Uterus (tissue), 3 donors: ENCODE measurements at regions not wholly inside any gene's neighbourhood (a gene's known extent, or its start where the extent isn't known, plus 50 kb on each side); places are given as distances from the start of the nearest gene placed in this dataset.

Experiments
- DNase-seq, 2 donors: peaks; one replicate each; pipeline ENCODE4 v3.0.0-alpha.2; 2019 to 2020
- H3K27ac ChIP-seq, 2 donors: fragments of 200-600 bp; sonication (generic); 1 replicate in 1 of 2; 2 replicates in 1 of 2; pipeline ENCODE4 v1.5.1; 2016 to 2018
- H3K27me3 ChIP-seq, 2 donors: fragments of 200-600 bp; sonication (generic); one replicate each; pipeline ENCODE4 v1.5.1; 2018 to 2019; ENCODE audit warnings: control low read depth in 1 of 2
- H3K36me3 ChIP-seq, 2 donors: fragments of 200-600 bp; sonication (generic); one replicate each; pipeline ENCODE4 v1.5.1; 2019; ENCODE audit warnings: control low read depth in 1 of 2
- H3K4me1 ChIP-seq, 2 donors: fragments of 200-600 bp; sonication (generic); one replicate each; pipeline ENCODE4 v1.5.1; 2018 to 2019; ENCODE audit warnings: control low read depth in 1 of 2
- H3K4me3 ChIP-seq, 2 donors: fragments of 200-600 bp; sonication (generic); 1 replicate in 1 of 2; 2 replicates in 1 of 2; pipeline ENCODE4 v1.5.1; 2018 to 2019; ENCODE audit warnings: mild to moderate bottlenecking in 1 of 2
- H3K9me3 ChIP-seq, 2 donors: fragments of 200-600 bp; sonication (generic); one replicate each; pipeline ENCODE4 v1.5.1; 2019; ENCODE audit warnings: control low read depth in 1 of 2
- CTCF ChIP-seq, 4 experiments: fragments of 200-600 bp in 2 of 4; fragments of 450-650 bp in 2 of 4; sonication (generic) in 2 of 4; IDR thresholded peaks; one replicate each; pipeline ENCODE4 v1.5.1; 2016 to 2019; ENCODE audit warnings: antibody characterized with exemption in 4 of 4, mild to moderate bottlenecking in 2 of 4, moderate library complexity in 1 of 4
- POLR2A ChIP-seq, 2 donors: fragments of 450-650 bp; IDR thresholded peaks; one replicate each; pipeline ENCODE4 v1.6.1; 2016; ENCODE audit warnings: antibody characterized with exemption in 2 of 2, mild to moderate bottlenecking in 1 of 2, moderate library complexity in 1 of 2
- intact Hi-C: fragments of 100-400 bp; cut with DNase I; formaldehyde crosslinking; loops from one replicate; pipeline ENCODE4 v1.15.1; 2023; ENCODE audit warnings: low total_unique reads
- donor health status: DM: yes; HTN: yes; CAD: no.

DNA sequence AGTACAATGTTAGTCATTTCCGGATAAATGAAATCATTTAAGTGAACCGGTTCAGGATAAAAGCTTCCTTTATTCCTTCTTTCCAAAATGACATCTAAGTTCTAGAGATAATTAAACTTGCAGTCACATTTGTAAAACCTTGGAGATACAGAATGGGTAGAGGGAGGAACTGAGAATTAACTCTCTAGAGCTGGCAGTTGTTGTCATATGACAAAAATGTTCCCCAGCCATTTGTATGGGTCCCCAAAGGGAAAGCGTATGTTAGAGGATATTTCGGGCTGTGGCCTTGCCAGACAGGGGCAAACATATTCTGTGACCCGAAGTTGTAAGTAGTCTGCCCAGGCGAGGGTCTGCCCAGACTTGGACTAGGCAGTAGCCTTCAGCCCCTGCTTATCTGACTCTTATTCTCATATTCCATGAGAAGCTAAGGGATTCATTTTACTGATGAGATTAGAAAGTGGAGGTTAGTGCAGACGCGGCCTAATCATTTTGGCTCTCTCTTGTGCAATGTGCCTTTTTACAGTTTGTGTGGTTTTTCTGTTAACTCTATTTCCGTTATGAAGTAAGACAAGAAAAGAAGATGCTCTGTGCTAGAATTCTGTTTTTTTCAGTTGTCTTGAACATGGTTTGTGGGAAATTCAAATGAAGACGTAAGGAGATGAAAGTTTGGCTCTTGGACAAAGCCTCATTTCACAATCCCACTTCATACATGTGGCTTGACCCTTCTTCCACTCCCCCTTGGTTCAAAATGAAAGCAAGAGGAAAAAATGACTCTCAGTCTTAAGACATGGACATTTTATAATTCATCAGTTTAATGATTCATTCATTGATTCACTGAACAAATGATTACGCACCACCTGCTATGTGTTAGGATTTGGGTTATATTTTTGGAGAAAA, 2394.2 kb upstream of the AGA start:
- Histone ChIP-seq H3K27me3 (no peaks in the 10 kb centered on the region), H3K9me3 (no peaks in the 10 kb centered on the region), H3K27ac (no peak overlapping the region), H3K36me3 (no peaks in the 10 kb centered on the region), H3K4me1 (no peaks in the 10 kb centered on the region), H3K4me3 (no peak overlapping the region)
- no peak for DNase-seq
- TF ChIP-seq CTCF (IDR thresholded peaks at IDR 0.05), result no peak
- no peak for TF ChIP-seq POLR2A (IDR thresholded peaks at IDR 0.05)
- intact Hi-C loops, result no loop called here

- no peak overlapping the region for H3K4me3 ChIP-seq
- no peaks in the 10 kb centered on the region for H3K27me3 ChIP-seq
- H3K36me3 ChIP-seq, result no peaks in the 10 kb centered on the region
- DNase-seq, result no peak
- intact Hi-C loops, result no loop called here
- no peaks in the 10 kb centered on the region for H3K4me1 ChIP-seq
- TF ChIP-seq CTCF (IDR thresholded peaks at IDR 0.05) (no peak), POLR2A (IDR thresholded peaks at IDR 0.05) (no peak)
- no peak overlapping the region for H3K27ac ChIP-seq
- no peaks in the 10 kb centered on the region for H3K9me3 ChIP-seq
These were observed 2399.8 kb upstream of the TENM3 start for GRCh38 chr4:179843370-179843769.

DNA sequence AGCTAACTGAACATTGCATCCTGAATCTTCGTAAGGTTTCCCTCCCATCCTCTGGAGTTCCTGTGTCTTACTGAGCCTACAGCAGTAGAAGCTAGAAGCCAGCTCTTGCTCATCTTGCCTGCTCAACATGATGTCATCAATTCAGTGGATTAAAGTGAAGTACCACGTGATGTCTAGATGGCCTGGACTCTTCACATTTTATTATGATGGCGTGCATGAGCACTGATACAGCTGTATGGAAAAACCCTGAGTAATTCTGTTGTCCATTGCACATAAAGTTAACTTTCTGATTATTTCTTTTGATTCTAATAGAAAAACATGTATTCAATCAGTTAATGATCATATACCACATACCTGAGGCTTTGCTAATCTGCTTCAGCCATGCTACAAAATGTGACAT, 2387.7 kb upstream of the TENM3 start:
- no peaks in the 10 kb centered on the region for H3K36me3 ChIP-seq
- no peaks in the 10 kb centered on the region for H3K9me3 ChIP-seq
- intact Hi-C loops, result no loop called here
- H3K27me3 ChIP-seq, result no peaks in the 10 kb centered on the region
- H3K27ac ChIP-seq, result no peak overlapping the region
- no peak for TF ChIP-seq POLR2A (IDR thresholded peaks at IDR 0.05)
- TF ChIP-seq CTCF (IDR thresholded peaks at IDR 0.05), result no peak
- H3K4me1 ChIP-seq, result no peaks in the 10 kb centered on the region
- no peak overlapping the region for H3K4me3 ChIP-seq
- DNase-seq, result no peak

GRCh38 chr4:179858221-179858620, 2385.0 kb upstream of the TENM3 start:
- H3K36me3 ChIP-seq, result no peaks in the 10 kb centered on the region
- DNase-seq, result no peak
- H3K27me3 ChIP-seq, result no peaks in the 10 kb centered on the region
- H3K4me3 ChIP-seq, result no peak overlapping the region
- no peak overlapping the region for H3K27ac ChIP-seq
- intact Hi-C loops, result no loop called here
- no peaks in the 10 kb centered on the region for H3K9me3 ChIP-seq
- no peaks in the 10 kb centered on the region for H3K4me1 ChIP-seq
- no peak for TF ChIP-seq CTCF (IDR thresholded peaks at IDR 0.05)
- no peak for TF ChIP-seq POLR2A (IDR thresholded peaks at IDR 0.05)

DNA sequence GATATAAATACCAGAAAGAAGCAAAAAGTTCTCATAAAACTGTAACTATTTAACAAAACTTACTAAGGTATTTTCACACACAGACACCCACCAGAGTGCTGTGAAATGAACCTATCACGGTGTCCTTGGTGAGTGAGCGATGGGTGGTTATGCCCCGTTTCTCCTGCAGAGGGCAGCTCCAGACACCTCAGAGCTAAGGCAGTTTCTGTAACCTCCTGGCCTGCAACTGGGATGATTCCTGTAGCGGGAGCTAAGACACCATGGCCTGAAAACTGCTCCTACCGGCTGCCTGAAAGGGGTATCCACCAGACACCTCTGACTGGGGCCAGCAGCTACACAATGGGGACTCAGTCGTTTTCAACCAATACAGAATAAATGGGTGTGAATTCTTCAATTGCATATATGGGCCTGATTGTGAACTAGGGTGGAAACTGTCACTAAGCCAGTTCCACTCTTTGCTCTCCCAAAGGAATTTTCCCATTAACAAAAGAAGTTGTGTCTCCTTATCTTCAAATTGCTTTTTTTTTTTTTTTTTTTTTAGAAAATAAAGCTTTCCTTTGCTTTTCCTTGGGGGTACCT, 2375.8 kb upstream of the TENM3 start:
- no peak overlapping the region for H3K4me3 ChIP-seq
- no peaks in the 10 kb centered on the region for H3K36me3 ChIP-seq
- no peak for DNase-seq
- H3K4me1 ChIP-seq, result no peaks in the 10 kb centered on the region
- intact Hi-C loops, result no loop called here
- no peak for TF ChIP-seq POLR2A (IDR thresholded peaks at IDR 0.05)
- TF ChIP-seq CTCF (IDR thresholded peaks at IDR 0.05), result no peak
- H3K9me3 ChIP-seq, result no peaks in the 10 kb centered on the region
- no peaks in the 10 kb centered on the region for H3K27me3 ChIP-seq
- H3K27ac ChIP-seq, result no peak overlapping the region
